ENCODE measurements at regions not wholly inside any gene's neighbourhood (a gene's known extent, or its start where the extent isn't known, plus 50 kb on each side); places are given as distances from the start of the nearest gene placed in this dataset.

DNA sequence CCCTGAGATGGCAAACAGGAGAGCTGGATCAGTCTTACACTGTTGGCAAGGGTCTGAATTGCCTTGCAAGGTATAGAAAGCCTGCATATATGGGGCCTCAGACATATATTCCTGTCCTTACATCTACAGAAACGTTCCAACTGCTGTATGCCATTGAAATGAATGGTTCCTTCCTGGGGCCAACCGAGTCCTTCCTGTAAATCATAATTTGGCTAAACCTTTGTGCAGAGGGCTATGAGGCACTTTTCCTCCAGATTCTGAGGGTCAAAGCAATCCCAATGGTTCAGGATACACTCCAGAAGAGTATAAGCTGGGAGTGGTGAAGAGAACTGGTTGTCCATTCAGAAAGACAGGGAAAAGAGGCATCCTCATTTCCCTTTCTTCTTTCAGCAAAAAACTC, 190.5 kb downstream of the PTPRC start:
- no peak for TF ChIP-seq POLR2AphosphoS5 (IDR thresholded peaks at IDR 0.05)
- TF ChIP-seq, protein P1, sequence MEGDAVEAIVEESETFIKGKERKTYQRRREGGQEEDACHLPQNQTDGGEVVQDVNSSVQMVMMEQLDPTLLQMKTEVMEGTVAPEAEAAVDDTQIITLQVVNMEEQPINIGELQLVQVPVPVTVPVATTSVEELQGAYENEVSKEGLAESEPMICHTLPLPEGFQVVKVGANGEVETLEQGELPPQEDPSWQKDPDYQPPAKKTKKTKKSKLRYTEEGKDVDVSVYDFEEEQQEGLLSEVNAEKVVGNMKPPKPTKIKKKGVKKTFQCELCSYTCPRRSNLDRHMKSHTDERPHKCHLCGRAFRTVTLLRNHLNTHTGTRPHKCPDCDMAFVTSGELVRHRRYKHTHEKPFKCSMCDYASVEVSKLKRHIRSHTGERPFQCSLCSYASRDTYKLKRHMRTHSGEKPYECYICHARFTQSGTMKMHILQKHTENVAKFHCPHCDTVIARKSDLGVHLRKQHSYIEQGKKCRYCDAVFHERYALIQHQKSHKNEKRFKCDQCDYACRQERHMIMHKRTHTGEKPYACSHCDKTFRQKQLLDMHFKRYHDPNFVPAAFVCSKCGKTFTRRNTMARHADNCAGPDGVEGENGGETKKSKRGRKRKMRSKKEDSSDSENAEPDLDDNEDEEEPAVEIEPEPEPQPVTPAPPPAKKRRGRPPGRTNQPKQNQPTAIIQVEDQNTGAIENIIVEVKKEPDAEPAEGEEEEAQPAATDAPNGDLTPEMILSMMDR (IDR thresholded peaks at IDR 0.05; ENCODE audit: poor library complexity, severe bottlenecking): no peak
- no peak for TF ChIP-seq TAF1 (IDR thresholded peaks at IDR 0.05; ENCODE audit: low read depth)
- no peak for TF ChIP-seq SMC3 (conservative IDR thresholded peaks at IDR 0.05; ENCODE audit: poor library complexity)
- no peak for TF ChIP-seq EP300 (conservative IDR thresholded peaks at IDR 0.05; ENCODE audit: poor library complexity, severe bottlenecking)
- no peak for TF ChIP-seq EZH2 (IDR thresholded peaks at IDR 0.05; ENCODE audit: borderline replicate concordance, insufficient read depth, low read length, poor library complexity, severe bottlenecking)
- TF ChIP-seq RAD21 (conservative IDR thresholded peaks at IDR 0.05): no peak
- TF ChIP-seq, protein P2, sequence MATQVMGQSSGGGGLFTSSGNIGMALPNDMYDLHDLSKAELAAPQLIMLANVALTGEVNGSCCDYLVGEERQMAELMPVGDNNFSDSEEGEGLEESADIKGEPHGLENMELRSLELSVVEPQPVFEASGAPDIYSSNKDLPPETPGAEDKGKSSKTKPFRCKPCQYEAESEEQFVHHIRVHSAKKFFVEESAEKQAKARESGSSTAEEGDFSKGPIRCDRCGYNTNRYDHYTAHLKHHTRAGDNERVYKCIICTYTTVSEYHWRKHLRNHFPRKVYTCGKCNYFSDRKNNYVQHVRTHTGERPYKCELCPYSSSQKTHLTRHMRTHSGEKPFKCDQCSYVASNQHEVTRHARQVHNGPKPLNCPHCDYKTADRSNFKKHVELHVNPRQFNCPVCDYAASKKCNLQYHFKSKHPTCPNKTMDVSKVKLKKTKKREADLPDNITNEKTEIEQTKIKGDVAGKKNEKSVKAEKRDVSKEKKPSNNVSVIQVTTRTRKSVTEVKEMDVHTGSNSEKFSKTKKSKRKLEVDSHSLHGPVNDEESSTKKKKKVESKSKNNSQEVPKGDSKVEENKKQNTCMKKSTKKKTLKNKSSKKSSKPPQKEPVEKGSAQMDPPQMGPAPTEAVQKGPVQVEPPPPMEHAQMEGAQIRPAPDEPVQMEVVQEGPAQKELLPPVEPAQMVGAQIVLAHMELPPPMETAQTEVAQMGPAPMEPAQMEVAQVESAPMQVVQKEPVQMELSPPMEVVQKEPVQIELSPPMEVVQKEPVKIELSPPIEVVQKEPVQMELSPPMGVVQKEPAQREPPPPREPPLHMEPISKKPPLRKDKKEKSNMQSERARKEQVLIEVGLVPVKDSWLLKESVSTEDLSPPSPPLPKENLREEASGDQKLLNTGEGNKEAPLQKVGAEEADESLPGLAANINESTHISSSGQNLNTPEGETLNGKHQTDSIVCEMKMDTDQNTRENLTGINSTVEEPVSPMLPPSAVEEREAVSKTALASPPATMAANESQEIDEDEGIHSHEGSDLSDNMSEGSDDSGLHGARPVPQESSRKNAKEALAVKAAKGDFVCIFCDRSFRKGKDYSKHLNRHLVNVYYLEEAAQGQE (IDR thresholded peaks at IDR 0.05; ENCODE audit: borderline replicate concordance): no peak
- no peak for TF ChIP-seq MXI1 (conservative IDR thresholded peaks at IDR 0.05; ENCODE audit: poor library complexity, severe bottlenecking)

All from neural cell (in vitro differentiated cells).